ENCODE measurements at regions not wholly inside any gene's neighbourhood (a gene's known extent, or its start where the extent isn't known, plus 50 kb on each side); places are given as distances from the start of the nearest gene placed in this dataset.
"Not testable (repeated sequence)": the region's sequence is repeated elsewhere in the genome, so short reads cannot be mapped to it uniquely, and the experiment has no call there.

GRCh38 chr3:195978585-195978984 lies 70.2 kb upstream of the TNK2 start:
- TF ChIP-seq, protein P1, sequence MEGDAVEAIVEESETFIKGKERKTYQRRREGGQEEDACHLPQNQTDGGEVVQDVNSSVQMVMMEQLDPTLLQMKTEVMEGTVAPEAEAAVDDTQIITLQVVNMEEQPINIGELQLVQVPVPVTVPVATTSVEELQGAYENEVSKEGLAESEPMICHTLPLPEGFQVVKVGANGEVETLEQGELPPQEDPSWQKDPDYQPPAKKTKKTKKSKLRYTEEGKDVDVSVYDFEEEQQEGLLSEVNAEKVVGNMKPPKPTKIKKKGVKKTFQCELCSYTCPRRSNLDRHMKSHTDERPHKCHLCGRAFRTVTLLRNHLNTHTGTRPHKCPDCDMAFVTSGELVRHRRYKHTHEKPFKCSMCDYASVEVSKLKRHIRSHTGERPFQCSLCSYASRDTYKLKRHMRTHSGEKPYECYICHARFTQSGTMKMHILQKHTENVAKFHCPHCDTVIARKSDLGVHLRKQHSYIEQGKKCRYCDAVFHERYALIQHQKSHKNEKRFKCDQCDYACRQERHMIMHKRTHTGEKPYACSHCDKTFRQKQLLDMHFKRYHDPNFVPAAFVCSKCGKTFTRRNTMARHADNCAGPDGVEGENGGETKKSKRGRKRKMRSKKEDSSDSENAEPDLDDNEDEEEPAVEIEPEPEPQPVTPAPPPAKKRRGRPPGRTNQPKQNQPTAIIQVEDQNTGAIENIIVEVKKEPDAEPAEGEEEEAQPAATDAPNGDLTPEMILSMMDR (IDR thresholded peaks at IDR 0.05), result not testable (repeated sequence)
- TF ChIP-seq EP300, POLR2A (IDR thresholded peaks at IDR 0.05): not testable (repeated sequence)

Measured in tibial nerve (tissue), 4 donors.